HCT116 (cell line): ENCODE measurements at regions not wholly inside any gene's neighbourhood (a gene's known extent, or its start where the extent isn't known, plus 50 kb on each side); places are given as distances from the start of the nearest gene placed in this dataset.
"Not testable (repeated sequence)": the region's sequence is repeated elsewhere in the genome, so short reads cannot be mapped to it uniquely, and the experiment has no call there.

Experiments used
- ATAC-seq: fragments of 200-7000 bp; cut with Tn5 transposase; 2 replicates; pipeline ENCODE4 v1.9.1; 2020; ENCODE audit warnings: mild to moderate bottlenecking, moderate library complexity
- BruUV-seq: library from RNA; stranded (reverse); fragments of 400-500 nt; replicated peaks from 2 replicates; lab custom pipeline; 2021; lab: Mats Ljungman, UMichigan
- CTCF ChIA-PET: fragments of 300-600 bp; sonication (Branson Sonifier 250); formaldehyde crosslinking; loops from one replicate; lab custom pipeline; 2021; ENCODE audit warnings: antibody characterized with exemption; lab: Charles Lee
- POLR2A ChIA-PET: fragments of 300-600, 350-600 bp; sonication (Branson Sonifier 250); formaldehyde crosslinking; loops from one replicate; lab custom pipeline; 2021; ENCODE audit warnings: antibody characterized with exemption; lab: Charles Lee
- RAD21 ChIA-PET, 2 experiments: fragments of 300-600 bp; sonication (Branson Sonifier 250); formaldehyde crosslinking; loops; one replicate each; lab custom pipeline; 2023; ENCODE audit warnings: low total read pairs in 2 of 2; ENCODE audit not compliant: uncharacterized antibody in 2 of 2, unreplicated experiment in 2 of 2, low non-redundant PET in 1 of 2; lab: Charles Lee
- DNase-seq: peaks from one replicate; pipeline ENCODE4 v3.0.0-alpha.2; 2010; ENCODE audit warnings: low read depth, low spot score
- H2AFZ ChIP-seq: fragments of 200-600 bp; shearing (Covaris generic), sonication (generic); 2 replicates; pipeline ENCODE4 v1.6.1; 2017; ENCODE audit warnings: low read depth, mixed run types, mixed read lengths, antibody characterized with exemption, low read length; ENCODE audit not compliant: poor library complexity, severe bottlenecking
- H3K27ac ChIP-seq: 2 replicates; pipeline ENCODE4 v1.5.1; 2012; ENCODE audit warnings: low read depth, low read length
- H3K27me3 ChIP-seq: fragments of 200-600 bp; sonication (generic); 2 replicates; pipeline ENCODE4 v1.6.1; 2016; ENCODE audit warnings: mixed run types, low read length, mixed read lengths; ENCODE audit not compliant: insufficient read depth
- H3K36me3 ChIP-seq, 2 experiments: fragments of 200-500 bp in 1 of 2; fragments of 200-600 bp in 1 of 2; sonication (Bioruptor generic) in 1 of 2; sonication (generic) in 1 of 2; 2 replicates each; pipeline versions ENCODE4 v1.5.1 to v1.6.1; 2014 to 2016; ENCODE audit warnings: low read length in 2 of 2, inconsistent platforms in 1 of 2, mixed read lengths in 1 of 2, mixed run types in 1 of 2; ENCODE audit not compliant: insufficient read depth in 2 of 2, control insufficient read depth in 1 of 2
- H3K4me1 ChIP-seq, 2 experiments: fragments of 200-600 bp in 1 of 2; sonication (generic) in 1 of 2; 2 replicates each; pipeline versions ENCODE4 v1.5.1 to v1.6.1; 2012 to 2017; ENCODE audit warnings: low read length in 2 of 2, inconsistent platforms in 1 of 2, mild to moderate bottlenecking in 1 of 2, mixed read lengths in 1 of 2, mixed run types in 1 of 2, moderate library complexity in 1 of 2; ENCODE audit not compliant: insufficient read depth in 2 of 2, control insufficient read depth in 1 of 2
- H3K4me2 ChIP-seq: fragments of 200-600 bp; sonication (generic); 2 replicates; pipeline ENCODE4 v1.6.1; 2017; ENCODE audit warnings: mixed run types, low read length, mixed read lengths
- H3K4me3 ChIP-seq, 2 experiments: fragments of 200-600 bp in 1 of 2; sonication (generic) in 1 of 2; replicated peaks in 1 of 2; 2 replicates each; pipeline ENCODE4 v1.5.1; 2011 to 2016; ENCODE audit warnings: low read length in 2 of 2, control low read depth in 1 of 2, low read depth in 1 of 2, mild to moderate bottlenecking in 1 of 2, mixed read lengths in 1 of 2, mixed run types in 1 of 2
- H3K79me2 ChIP-seq: fragments of 200-600 bp; sonication (generic); 2 replicates; pipeline ENCODE4 v1.6.1; 2017; ENCODE audit warnings: mild to moderate bottlenecking, mixed run types, low read length, moderate library complexity, mixed read lengths; ENCODE audit not compliant: insufficient read depth
- H3K9ac ChIP-seq: fragments of 200-600 bp; sonication (generic); 2 replicates; pipeline ENCODE4 v1.6.1; 2016; ENCODE audit warnings: low read length, mixed read lengths
- H3K9me2 ChIP-seq: fragments of 200-600 bp; sonication (generic), shearing (Covaris generic); 2 replicates; pipeline ENCODE4 v1.6.1; 2017; ENCODE audit warnings: mixed run types, mild to moderate bottlenecking, moderate library complexity; ENCODE audit not compliant: insufficient read depth
- H3K9me3 ChIP-seq, 2 experiments: fragments of 200-500 bp in 1 of 2; fragments of 200-600 bp in 1 of 2; sonication (Bioruptor generic) in 1 of 2; sonication (generic) in 1 of 2; 2 replicates each; pipeline ENCODE4 v1.6.1; 2014 to 2017; ENCODE audit warnings: low read length in 2 of 2, mixed read lengths in 2 of 2, inconsistent platforms in 1 of 2, low read depth in 1 of 2, mild to moderate bottlenecking in 1 of 2, mixed run types in 1 of 2, moderate library complexity in 1 of 2; ENCODE audit not compliant: control insufficient read depth in 1 of 2, insufficient read depth in 1 of 2
- H4K20me1 ChIP-seq: fragments of 200-600 bp; sonication (generic), shearing (Covaris generic); 2 replicates; pipeline ENCODE4 v1.6.1; 2017; ENCODE audit warnings: mixed run types, mild to moderate bottlenecking, moderate library complexity; ENCODE audit not compliant: insufficient read depth
- ATF3 ChIP-seq: IDR thresholded peaks from 2 replicates; pipeline ENCODE4 v1.6.1; 2012
- CEBPB ChIP-seq: IDR thresholded peaks from 2 replicates; pipeline ENCODE4 v1.6.1; 2012; ENCODE audit warnings: low read depth
- EGR1 ChIP-seq: IDR thresholded peaks from 2 replicates; pipeline ENCODE4 v1.6.1; 2012; ENCODE audit warnings: low read depth
- FOSL1 ChIP-seq: IDR thresholded peaks from 2 replicates; pipeline ENCODE4 v1.6.1; 2012; ENCODE audit warnings: low read depth
- MAX ChIP-seq: IDR thresholded peaks from 2 replicates; pipeline ENCODE4 v1.6.1; 2012
- POLR2AphosphoS5 ChIP-seq: IDR thresholded peaks from 2 replicates; pipeline ENCODE4 v1.6.1; 2011; ENCODE audit warnings: mild to moderate bottlenecking, low read depth, low read length, moderate library complexity
- RAD21 ChIP-seq: IDR thresholded peaks from 2 replicates; pipeline ENCODE4 v1.6.1; 2012; ENCODE audit warnings: low read depth, mild to moderate bottlenecking
- SRF ChIP-seq: IDR thresholded peaks from 2 replicates; pipeline ENCODE4 v1.6.1; 2012; ENCODE audit warnings: low read depth
- TCF7L2 ChIP-seq: IDR thresholded peaks from 2 replicates; pipeline ENCODE4 v1.7.0; 2011; ENCODE audit warnings: borderline replicate concordance, inconsistent platforms; ENCODE audit not compliant: insufficient read depth, insufficient read length; ENCODE audit errors: extremely low read depth
- ZBTB33 ChIP-seq: IDR thresholded peaks from 2 replicates; pipeline ENCODE4 v1.6.1; 2011; ENCODE audit warnings: mild to moderate bottlenecking, low read length, moderate library complexity; ENCODE audit not compliant: insufficient replicate concordance; ENCODE audit errors: extremely low read depth
- intact Hi-C: fragments of 100-400 bp; cut with micrococcal nuclease; formaldehyde crosslinking; loops from 2 replicates; pipeline ENCODE4 v1.10.0; 2022

GRCh38 chr10:131041031-131041430, 270.5 kb downstream of the TCERG1L start:
- intact Hi-C loops: no loop called here
- CTCF ChIA-PET: no interaction called here
- Histone ChIP-seq H3K79me2 (no peaks in the 10 kb centered on the region), H4K20me1 (no peaks in the 10 kb centered on the region), H3K9ac (no peak overlapping the region), H3K9me2 (no peaks in the 10 kb centered on the region), H3K27me3 (no peaks in the 10 kb centered on the region), H3K4me1 (no peaks in the 10 kb centered on the region), H3K27ac (no peak overlapping the region), H3K9me3 (no peaks in the 10 kb centered on the region), H3K36me3 (no peaks in the 10 kb centered on the region), H3K4me2 (no peak overlapping the region), H3K4me3 (no peak overlapping the region), H2AFZ (no peak overlapping the region)
- RAD21 ChIA-PET: no interaction called here
- BruUV-seq: no TSS peak
- no peak for ATAC-seq
- no peak for TF ChIP-seq POLR2AphosphoS5
- TF ChIP-seq CEBPB: no peak
- TF ChIP-seq ATF3: no peak
- TF ChIP-seq SRF: no peak
- TF ChIP-seq ZBTB33: no peak
- TF ChIP-seq FOSL1: no peak
- no peak for TF ChIP-seq EGR1
- no peak for DNase-seq
- POLR2A ChIA-PET: no interaction called here

- ChIA-PET CTCF (no interaction called here), RAD21 (no interaction called here), POLR2A (no interaction called here)
- Histone ChIP-seq H3K79me2 (no peaks in the 10 kb centered on the region), H2AFZ (no peak overlapping the region), H3K4me3 (no peak overlapping the region), H3K9me3 (no peaks in the 10 kb centered on the region), H3K36me3 (no peaks in the 10 kb centered on the region), H3K9me2 (no peaks in the 10 kb centered on the region), H3K9ac (no peak overlapping the region), H4K20me1 (no peaks in the 10 kb centered on the region), H3K4me1 (no peaks in the 10 kb centered on the region), H3K27me3 (no peaks in the 10 kb centered on the region), H3K4me2 (no peak overlapping the region), H3K27ac (no peak overlapping the region)
- intact Hi-C loops: no loop called here
- DNase-seq: no peak
- BruUV-seq: no TSS peak
- no peak for ATAC-seq
- no peak for TF ChIP-seq TCF7L2
- no peak for TF ChIP-seq RAD21
- TF ChIP-seq MAX: no peak
Measured at GRCh38 chr10:131041441-131041840, 270.1 kb downstream of the TCERG1L start.

GRCh38 chr10:131042015-131042414, 269.5 kb downstream of the TCERG1L start:
- intact Hi-C loops, H3K4me3 ChIP-seq, H3K79me2 ChIP-seq, H3K27ac ChIP-seq, DNase-seq, H3K36me3 ChIP-seq, BruUV-seq, ATAC-seq, H3K9me3 ChIP-seq, H2AFZ ChIP-seq, H3K9ac ChIP-seq, H3K27me3 ChIP-seq, H3K9me2 ChIP-seq, RAD21 ChIA-PET, POLR2A ChIA-PET, CTCF ChIA-PET, H3K4me2 ChIP-seq, H4K20me1 ChIP-seq, H3K4me1 ChIP-seq: not testable (repeated sequence)
